ENCODE measurements at regions not wholly inside any gene's neighbourhood (a gene's known extent, or its start where the extent isn't known, plus 50 kb on each side); places are given as distances from the start of the nearest gene placed in this dataset.

DNA sequence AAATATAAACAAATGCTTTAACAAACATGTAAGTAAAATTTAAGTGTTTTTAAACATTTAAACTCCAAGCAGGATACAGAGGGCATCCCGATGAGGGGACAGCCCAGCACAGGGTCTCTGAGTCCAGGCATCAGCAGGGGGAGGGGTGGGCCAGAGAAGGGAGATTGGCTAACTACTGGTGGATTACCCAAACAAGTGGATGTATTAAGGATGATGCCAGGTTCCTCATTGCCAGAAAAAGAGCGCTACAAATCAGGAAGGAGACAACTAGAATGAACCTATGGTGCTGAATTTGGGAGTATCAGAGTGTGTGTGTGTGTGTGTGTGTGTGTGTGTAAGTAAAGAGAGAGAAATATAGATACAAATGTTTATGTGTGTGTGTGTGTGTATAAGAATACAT is 162.0 kb upstream of the RMP24 start:
- no peak for TF ChIP-seq POLR2A (IDR thresholded peaks at IDR 0.05; ENCODE audit: low read depth, low read length)
- TF ChIP-seq CTCF (IDR thresholded peaks at IDR 0.05; ENCODE audit: extremely low read depth in 1 of 2, insufficient read depth in 1 of 2, low read depth in 1 of 2, low read length in 2 of 2) = no peak
- no peak for TF ChIP-seq GATA2 (IDR thresholded peaks at IDR 0.05; ENCODE audit: insufficient read depth, insufficient read length, low read depth, low read length)
- FAIRE-seq (no peak), DNase-seq (ENCODE audit: low read depth, low spot score) (no peak)
- intact Hi-C loops (cut with micrococcal nuclease) (no loop called here), dilution Hi-C loops (cut with MboI; ENCODE audit: extremely low pct_ligation_motif_present, low sequenced_read_pairs) (no loop called here)
- Histone ChIP-seq H3K79me2 (ENCODE audit: control insufficient read depth, insufficient read depth, low read length) (no peaks in the 10 kb centered on the region), H2AFZ (ENCODE audit: low read depth, low read length) (no peak overlapping the region), H3K36me3 (ENCODE audit: control insufficient read depth in 2 of 2, extremely low read depth in 1 of 2, insufficient read depth in 2 of 2, low read length in 2 of 2) (no peaks in the 10 kb centered on the region), H3K9me3 (replicated peaks; ENCODE audit: control insufficient read depth, insufficient read depth, low read length) (no peaks in the 10 kb centered on the region), H3K9ac (replicated peaks; ENCODE audit: extremely low read depth, insufficient read depth, low read length) (no peak overlapping the region), H3K27ac (ENCODE audit: insufficient read depth, low read depth, low read length) (no peak overlapping the region), H3K4me2 (ENCODE audit: insufficient read depth, low read length) (no peak overlapping the region), H4K20me1 (replicated peaks; ENCODE audit: control insufficient read depth, extremely low read depth, insufficient read depth, low read length) (no peaks in the 10 kb centered on the region), H3K4me1 (ENCODE audit: control insufficient read depth, extremely low read depth, insufficient read depth, low read length) (peaks cover 12% of the 10 kb centered on the region), H3K4me3 (replicated peaks in 1 of 3; ENCODE audit: insufficient read depth in 1 of 3, low read depth in 1 of 3, low read length in 3 of 3) (no peak overlapping the region), H3K27me3 (ENCODE audit: control insufficient read depth in 2 of 2, insufficient read depth in 2 of 2, low read length in 2 of 2) (peaks cover 2 to 10% of the 10 kb centered on the region in 2 experiments), H3K9me1 (replicated peaks; ENCODE audit: control insufficient read depth, extremely low read depth, insufficient read depth, low read length) (no peaks in the 10 kb centered on the region)
- CTCF ChIA-PET = no interaction called here
- BruUV-seq (replicated peaks) = no TSS peak
- POLR2A ChIA-PET = no interaction called here

- CTCF ChIA-PET = no interaction called here
Observed at GRCh38 chr18:35811896-35812295, 160.6 kb upstream of the RMP24 start.

More at GRCh38 chr18:35811896-35812295, 160.6 kb upstream of the RMP24 start:
- H3K9me1 ChIP-seq (replicated peaks; ENCODE audit: control insufficient read depth, extremely low read depth, insufficient read depth, low read length) = no peaks in the 10 kb centered on the region
- FAIRE-seq = peak; percentile 80
- dilution Hi-C loops (cut with MboI; ENCODE audit: extremely low pct_ligation_motif_present, low sequenced_read_pairs) (no loop called here), intact Hi-C loops (cut with micrococcal nuclease) (no loop called here)
- peak overlapping the region; percentile 35 for H3K4me2 ChIP-seq (ENCODE audit: insufficient read depth, low read length)
- no peak overlapping the region for H3K27ac ChIP-seq (ENCODE audit: insufficient read depth, low read depth, low read length)
- H3K4me3 ChIP-seq (replicated peaks in 1 of 3; ENCODE audit: insufficient read depth in 1 of 3, low read depth in 1 of 3, low read length in 3 of 3) = no peak overlapping the region
- H3K9ac ChIP-seq (replicated peaks; ENCODE audit: extremely low read depth, insufficient read depth, low read length) = no peak overlapping the region
- DNase-seq (ENCODE audit: low read depth, low spot score) = peak; percentile 67
- H3K9me3 ChIP-seq (replicated peaks; ENCODE audit: control insufficient read depth, insufficient read depth, low read length) = no peaks in the 10 kb centered on the region
- no peaks in the 10 kb centered on the region for H3K79me2 ChIP-seq (ENCODE audit: control insufficient read depth, insufficient read depth, low read length)
- TF ChIP-seq GATA2 (IDR thresholded peaks at IDR 0.05; ENCODE audit: insufficient read depth, insufficient read length, low read depth, low read length) (no peak), POLR2AphosphoS5 (IDR thresholded peaks at IDR 0.05; ENCODE audit: insufficient read depth, low read depth, low read length) (peak; percentile 38), JUN (IDR thresholded peaks at IDR 0.05; ENCODE audit: borderline replicate concordance, insufficient read depth, insufficient read length, low read depth) (peak; percentile 72), MYC (IDR thresholded peaks at IDR 0.05; ENCODE audit: low read depth, low read length) (no peak), POLR2A (IDR thresholded peaks at IDR 0.05; ENCODE audit: low read depth, low read length) (no peak), CTCF (IDR thresholded peaks at IDR 0.05; ENCODE audit: extremely low read depth in 1 of 2, insufficient read depth in 1 of 2, low read depth in 1 of 2, low read length in 2 of 2) (no peak), EZH2 (IDR thresholded peaks at IDR 0.05; ENCODE audit: borderline replicate concordance, low read depth, low read length, severe bottlenecking) (no peak), FOS (IDR thresholded peaks at IDR 0.05; ENCODE audit: borderline replicate concordance, insufficient read depth, low read length) (peak; percentile 97)
- TF ChIP-seq, protein P1, sequence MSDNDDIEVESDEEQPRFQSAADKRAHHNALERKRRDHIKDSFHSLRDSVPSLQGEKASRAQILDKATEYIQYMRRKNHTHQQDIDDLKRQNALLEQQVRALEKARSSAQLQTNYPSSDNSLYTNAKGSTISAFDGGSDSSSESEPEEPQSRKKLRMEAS (IDR thresholded peaks at IDR 0.05; ENCODE audit: insufficient read depth, insufficient read length) = no peak
- H4K20me1 ChIP-seq (replicated peaks; ENCODE audit: control insufficient read depth, extremely low read depth, insufficient read depth, low read length) = no peaks in the 10 kb centered on the region
- POLR2A ChIA-PET = no interaction called here
- peaks cover 12% of the 10 kb centered on the region for H3K4me1 ChIP-seq (ENCODE audit: control insufficient read depth, extremely low read depth, insufficient read depth, low read length)
- no peak overlapping the region for H2AFZ ChIP-seq (ENCODE audit: low read depth, low read length)
- no TSS peak for BruUV-seq (replicated peaks)
- peaks cover 0 to under 1% of the 10 kb centered on the region in 2 experiments for H3K27me3 ChIP-seq (ENCODE audit: control insufficient read depth in 2 of 2, insufficient read depth in 2 of 2, low read length in 2 of 2)
- no peaks in the 10 kb centered on the region for H3K36me3 ChIP-seq (ENCODE audit: control insufficient read depth in 2 of 2, extremely low read depth in 1 of 2, insufficient read depth in 2 of 2, low read length in 2 of 2)

Measured in endothelial cell of umbilical vein (primary cell).